ENCODE measurements at regions not wholly inside any gene's neighbourhood (a gene's known extent, or its start where the extent isn't known, plus 50 kb on each side); places are given as distances from the start of the nearest gene placed in this dataset.
A peak's percentile ranks its signal among the peaks of the same experiment; 100 is the strongest.

DNA sequence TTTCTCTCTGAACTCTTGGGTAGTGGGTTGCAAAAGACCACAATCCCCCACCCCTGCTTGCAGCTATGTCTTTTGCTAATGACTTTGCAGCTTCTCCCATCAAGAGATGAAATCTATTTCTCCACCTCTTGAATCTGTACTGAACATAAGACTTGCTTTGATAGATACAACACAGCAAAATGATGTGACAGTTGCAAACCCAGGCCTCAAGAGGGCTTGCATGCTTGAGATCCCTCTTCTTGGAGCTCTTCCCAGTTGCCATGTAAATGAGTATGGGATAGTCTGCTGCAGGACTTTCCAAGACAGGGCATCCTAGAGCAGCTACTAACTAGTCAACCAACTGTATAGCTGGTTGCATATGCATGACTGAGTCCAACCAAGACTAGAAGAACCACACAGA, 783.6 kb downstream of the PDCD6IP start:
- H3K4me3 Mint-ChIP-seq: no peak overlapping the region
- no peak overlapping the region for H3K27ac Mint-ChIP-seq

DNA sequence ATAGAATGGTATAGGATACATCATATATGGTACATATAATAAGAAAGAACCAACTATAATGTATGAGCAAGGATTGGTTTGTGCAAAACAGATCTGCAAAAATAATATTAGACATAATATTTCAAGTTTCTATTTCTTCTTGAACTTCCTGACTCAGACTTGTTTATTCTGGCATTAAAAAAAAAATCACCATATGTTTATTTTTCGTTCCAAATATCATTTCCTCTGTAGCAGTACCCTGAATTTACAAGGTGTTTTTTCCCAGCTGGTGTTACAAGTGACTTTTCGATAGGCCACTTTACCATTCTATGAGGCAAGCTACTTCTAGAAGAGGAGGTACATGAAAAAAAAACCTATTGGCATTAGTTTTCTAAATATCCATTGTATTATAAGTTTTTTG, 785.0 kb downstream of the PDCD6IP start:
- ChIA-PET POLR2A (ENCODE audit: partially characterized antibody) (no interaction called here), CTCF (ENCODE audit: partially characterized antibody) (no interaction called here)
- Histone ChIP-seq H3K4me1 (ENCODE audit: insufficient read depth, low read length) (no peaks in the 10 kb centered on the region), H3K4me3 (ENCODE audit: low read length in 2 of 2) (no peak overlapping the region), H3K27ac (ENCODE audit: low read depth, low read length) (no peak overlapping the region), H3K27me3 (ENCODE audit: insufficient read depth, low read length) (no peaks in the 10 kb centered on the region), H3K9me3 (ENCODE audit: control insufficient read depth in 1 of 2, low read length in 2 of 2) (no peaks in the 10 kb centered on the region), H3K36me3 (ENCODE audit: insufficient read depth, low read length) (no peaks in the 10 kb centered on the region)
- no peak overlapping the region for H3K27ac Mint-ChIP-seq
- no peak overlapping the region for H3K4me3 Mint-ChIP-seq
- no peaks in the 10 kb centered on the region for H3K4me1 Mint-ChIP-seq
- intact Hi-C loops (cut with micrococcal nuclease): no loop called here
- no peaks in the 10 kb centered on the region for H3K36me3 Mint-ChIP-seq
- H3K27me3 Mint-ChIP-seq: no peaks in the 10 kb centered on the region
- no peak for DNase-seq
- peaks cover 0 to 3% (median 0%) of the 10 kb centered on the region in 8 donors for H3K9me3 Mint-ChIP-seq

More for the DNA sequence above, 783.6 kb downstream of the PDCD6IP start:
- peaks cover 0 to 2% of the 10 kb centered on the region in 2 donors for H3K27me3 Mint-ChIP-seq
- intact Hi-C loops (cut with micrococcal nuclease): no loop called here
- no peak for DNase-seq
- Histone ChIP-seq H3K27me3 (ENCODE audit: insufficient read depth, low read length) (no peaks in the 10 kb centered on the region), H3K9me3 (ENCODE audit: control insufficient read depth in 1 of 2, low read length in 2 of 2) (no peaks in the 10 kb centered on the region), H3K27ac (ENCODE audit: low read depth, low read length) (no peak overlapping the region), H3K4me3 (ENCODE audit: low read length in 2 of 2) (no peak overlapping the region), H3K4me1 (ENCODE audit: insufficient read depth, low read length) (no peaks in the 10 kb centered on the region), H3K36me3 (ENCODE audit: insufficient read depth, low read length) (no peaks in the 10 kb centered on the region)
- H3K9me3 Mint-ChIP-seq: peaks cover 0 to 3% (median 0%) of the 10 kb centered on the region in 8 donors
- ChIA-PET CTCF (ENCODE audit: partially characterized antibody) (no interaction called here), POLR2A (ENCODE audit: partially characterized antibody) (no interaction called here)
- H3K4me1 Mint-ChIP-seq: no peaks in the 10 kb centered on the region
- H3K36me3 Mint-ChIP-seq: no peaks in the 10 kb centered on the region

DNA sequence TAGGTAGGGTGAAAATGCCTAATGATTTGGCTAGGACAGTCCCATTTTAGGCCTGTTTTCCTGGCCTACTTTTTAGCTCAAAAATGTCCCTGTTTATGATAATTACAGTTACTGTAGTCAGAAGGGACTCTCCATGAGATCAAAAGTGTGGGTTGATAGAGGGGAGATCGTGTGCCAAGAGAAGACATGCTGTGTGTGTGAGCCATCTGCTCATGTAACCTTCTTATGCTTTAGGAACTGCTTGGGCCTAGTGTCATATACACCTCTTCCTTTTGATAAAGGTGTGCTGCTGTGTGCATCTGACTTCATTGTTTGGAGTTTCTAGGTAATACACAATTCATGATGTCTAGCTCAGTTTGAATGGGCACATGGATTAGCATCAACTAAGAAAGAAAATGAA, 786.5 kb downstream of the PDCD6IP start:
- intact Hi-C loops (cut with micrococcal nuclease): no loop called here
- no peaks in the 10 kb centered on the region for H3K27me3 Mint-ChIP-seq
- no peak for DNase-seq
- Histone ChIP-seq H3K36me3 (ENCODE audit: insufficient read depth, low read length) (no peaks in the 10 kb centered on the region), H3K27ac (ENCODE audit: low read depth, low read length) (no peak overlapping the region), H3K9me3 (ENCODE audit: control insufficient read depth in 1 of 2, low read length in 2 of 2) (no peaks in the 10 kb centered on the region), H3K27me3 (ENCODE audit: insufficient read depth, low read length) (no peaks in the 10 kb centered on the region), H3K4me3 (ENCODE audit: low read length in 2 of 2) (no peak overlapping the region), H3K4me1 (ENCODE audit: insufficient read depth, low read length) (no peaks in the 10 kb centered on the region)
- no peak overlapping the region for H3K4me3 Mint-ChIP-seq
- H3K4me1 Mint-ChIP-seq: no peaks in the 10 kb centered on the region
- CTCF ChIA-PET (ENCODE audit: partially characterized antibody): no interaction called here
- no peak overlapping the region for H3K27ac Mint-ChIP-seq
- POLR2A ChIA-PET (ENCODE audit: partially characterized antibody): no interaction called here
- H3K36me3 Mint-ChIP-seq: no peaks in the 10 kb centered on the region
- H3K9me3 Mint-ChIP-seq: peaks cover 0 to 5% (median under 1%) of the 10 kb centered on the region in 8 donors

DNA sequence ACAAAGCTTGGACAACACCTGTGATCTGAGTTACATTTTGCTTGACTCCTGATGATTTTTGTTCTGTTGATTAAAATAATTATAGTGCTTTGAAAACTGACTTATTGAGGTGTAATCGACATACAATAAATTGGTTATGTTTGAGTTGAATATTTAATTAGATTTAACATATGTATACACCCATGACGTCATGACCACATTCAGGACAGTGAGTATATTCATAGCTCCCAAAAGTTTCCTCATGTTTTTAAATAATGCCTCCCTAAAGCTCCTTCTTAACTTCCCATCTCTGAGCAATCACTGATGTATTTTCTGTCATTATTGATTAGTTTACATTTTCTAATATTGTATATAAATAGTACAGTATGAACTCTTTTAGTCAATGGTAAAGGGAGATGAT, 801.2 kb downstream of the PDCD6IP start:
- ChIA-PET CTCF (ENCODE audit: partially characterized antibody) (no interaction called here), POLR2A (ENCODE audit: partially characterized antibody) (no interaction called here)
- Histone ChIP-seq H3K27ac (ENCODE audit: low read depth, low read length) (no peak overlapping the region), H3K27me3 (ENCODE audit: insufficient read depth, low read length) (no peaks in the 10 kb centered on the region), H3K4me3 (ENCODE audit: low read length in 2 of 2) (no peak overlapping the region), H3K9me3 (ENCODE audit: control insufficient read depth in 1 of 2, low read length in 2 of 2) (no peaks in the 10 kb centered on the region), H3K4me1 (ENCODE audit: insufficient read depth, low read length) (no peaks in the 10 kb centered on the region), H3K36me3 (ENCODE audit: insufficient read depth, low read length) (no peaks in the 10 kb centered on the region)
- intact Hi-C loops (cut with micrococcal nuclease): no loop called here
- Mint-ChIP-seq H3K27me3 (no peaks in the 10 kb centered on the region), H3K4me3 (no peak overlapping the region), H3K4me1 (no peaks in the 10 kb centered on the region), H3K27ac (no peak overlapping the region), H3K36me3 (no peaks in the 10 kb centered on the region), H3K9me3 (peaks cover 0 to 8% (median 4%) of the 10 kb centered on the region in 8 donors)
- no peak for DNase-seq

DNA sequence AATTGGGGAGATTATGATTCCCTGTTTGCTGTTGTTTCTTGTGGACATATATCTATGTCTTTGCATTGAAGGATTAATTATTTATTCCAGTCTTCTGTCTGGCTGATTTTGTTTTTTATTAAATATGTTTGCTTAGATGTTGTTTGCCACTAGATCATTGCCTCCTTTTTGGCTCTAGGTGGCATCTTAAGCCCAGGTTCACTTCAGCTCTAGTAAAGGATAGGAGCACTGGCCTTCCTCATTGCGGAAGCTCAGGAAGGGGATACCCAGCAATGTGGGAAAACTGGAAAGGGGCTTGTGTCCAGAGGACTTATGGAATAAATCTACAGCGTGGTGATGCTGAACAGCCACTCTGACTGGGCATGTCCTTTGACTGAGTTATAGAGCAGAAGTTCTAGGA, 821.6 kb downstream of the PDCD6IP start:
- DNase-seq: no peak
- Histone ChIP-seq H3K4me3 (ENCODE audit: low read length in 2 of 2) (no peak overlapping the region), H3K27ac (ENCODE audit: low read depth, low read length) (no peak overlapping the region), H3K9me3 (ENCODE audit: control insufficient read depth in 1 of 2, low read length in 2 of 2) (no peaks in the 10 kb centered on the region), H3K27me3 (ENCODE audit: insufficient read depth, low read length) (no peaks in the 10 kb centered on the region), H3K36me3 (ENCODE audit: insufficient read depth, low read length) (no peaks in the 10 kb centered on the region), H3K4me1 (ENCODE audit: insufficient read depth, low read length) (no peaks in the 10 kb centered on the region)
- Mint-ChIP-seq H3K4me3 (no peak overlapping the region), H3K4me1 (no peaks in the 10 kb centered on the region), H3K27me3 (no peaks in the 10 kb centered on the region), H3K9me3 (peaks cover 2 to 45% (median 22%) of the 10 kb centered on the region in 8 donors), H3K36me3 (peaks cover 0 to 3% of the 10 kb centered on the region in 2 donors), H3K27ac (no peak overlapping the region)
- ChIA-PET CTCF (ENCODE audit: partially characterized antibody) (no interaction called here), POLR2A (ENCODE audit: partially characterized antibody) (no interaction called here)
- intact Hi-C loops (cut with micrococcal nuclease): no loop called here

DNA sequence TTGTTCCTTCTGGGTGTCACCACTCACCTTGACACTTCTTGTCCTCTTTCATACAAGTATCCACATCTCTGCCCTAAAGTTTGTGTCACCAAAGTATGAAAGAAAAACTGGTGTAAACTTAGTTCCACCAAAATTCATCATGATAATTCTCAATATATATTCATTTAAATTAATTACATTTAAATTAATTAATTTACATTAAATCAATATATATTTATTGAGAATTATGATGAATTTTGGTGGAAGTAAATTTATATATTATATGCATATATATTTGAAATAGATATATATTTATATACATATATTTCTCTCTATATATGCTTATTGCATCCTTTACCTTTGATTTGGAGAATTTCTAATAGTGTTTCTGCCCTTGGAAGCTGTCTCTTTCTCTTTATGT, 828.3 kb downstream of the PDCD6IP start:
- no peak overlapping the region for H3K4me3 Mint-ChIP-seq
- no peaks in the 10 kb centered on the region for H3K36me3 ChIP-seq (ENCODE audit: insufficient read depth, low read length)
- intact Hi-C loops (cut with micrococcal nuclease): no loop called here
- no peaks in the 10 kb centered on the region for H3K4me1 Mint-ChIP-seq
- H3K27me3 ChIP-seq (ENCODE audit: insufficient read depth, low read length): no peaks in the 10 kb centered on the region
- CTCF ChIA-PET (ENCODE audit: partially characterized antibody): no interaction called here
- no peaks in the 10 kb centered on the region for H3K4me1 ChIP-seq (ENCODE audit: insufficient read depth, low read length)
- no peaks in the 10 kb centered on the region for H3K36me3 Mint-ChIP-seq
- H3K9me3 Mint-ChIP-seq: peaks cover 2 to 18% (median 9%) of the 10 kb centered on the region in 8 donors
- no peak overlapping the region for H3K4me3 ChIP-seq (ENCODE audit: low read length in 2 of 2)
- H3K27me3 Mint-ChIP-seq: no peaks in the 10 kb centered on the region
- POLR2A ChIA-PET (ENCODE audit: partially characterized antibody): interaction anchor here (0.6 kb wide), 1 partner anchor 9 kb away, joined by 3 read pairs; no protein-coding TSS in a partner anchor
- H3K27ac Mint-ChIP-seq: no peak overlapping the region
- DNase-seq: no peak
- H3K27ac ChIP-seq (ENCODE audit: low read depth, low read length): no peak overlapping the region
- H3K9me3 ChIP-seq (ENCODE audit: control insufficient read depth in 1 of 2, low read length in 2 of 2): no peaks in the 10 kb centered on the region

DNA sequence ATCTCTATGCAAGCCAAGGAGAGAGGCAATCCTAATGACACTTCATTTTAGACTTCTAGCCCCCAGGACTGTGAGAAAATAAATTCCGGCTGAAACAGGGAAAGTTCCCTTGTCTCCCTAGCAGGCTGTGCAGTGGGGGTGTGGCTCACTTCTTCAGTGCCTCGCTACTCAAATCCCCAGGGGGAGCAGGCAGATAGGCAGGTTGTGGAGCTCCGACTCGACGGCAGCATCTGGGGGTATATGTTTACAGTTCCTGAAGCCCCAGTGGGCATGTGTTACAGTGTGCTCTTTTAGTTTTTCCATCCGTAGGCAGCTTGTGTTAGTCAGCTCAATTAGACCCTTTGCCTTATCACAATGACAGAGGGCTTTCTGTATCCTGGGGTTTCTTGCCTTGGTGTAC, 836.5 kb downstream of the PDCD6IP start:
- no peak overlapping the region for H3K27ac Mint-ChIP-seq
- DNase-seq: no peak
- intact Hi-C loops (cut with micrococcal nuclease): no loop called here
- no peaks in the 10 kb centered on the region for H3K27me3 Mint-ChIP-seq
- no peaks in the 10 kb centered on the region for H3K4me1 ChIP-seq (ENCODE audit: insufficient read depth, low read length)
- H3K27me3 ChIP-seq (ENCODE audit: insufficient read depth, low read length): no peaks in the 10 kb centered on the region
- no peaks in the 10 kb centered on the region for H3K4me1 Mint-ChIP-seq
- peaks cover 0 to 3% (median 0%) of the 10 kb centered on the region in 8 donors for H3K9me3 Mint-ChIP-seq
- CTCF ChIA-PET (ENCODE audit: partially characterized antibody): no interaction called here
- H3K9me3 ChIP-seq (ENCODE audit: control insufficient read depth in 1 of 2, low read length in 2 of 2): no peaks in the 10 kb centered on the region
- no peak overlapping the region for H3K4me3 ChIP-seq (ENCODE audit: low read length in 2 of 2)
- no peaks in the 10 kb centered on the region for H3K36me3 Mint-ChIP-seq
- H3K36me3 ChIP-seq (ENCODE audit: insufficient read depth, low read length): no peaks in the 10 kb centered on the region
- H3K27ac ChIP-seq (ENCODE audit: low read depth, low read length): no peak overlapping the region
- POLR2A ChIA-PET (ENCODE audit: partially characterized antibody): no interaction called here
- H3K4me3 Mint-ChIP-seq: no peak overlapping the region

DNA sequence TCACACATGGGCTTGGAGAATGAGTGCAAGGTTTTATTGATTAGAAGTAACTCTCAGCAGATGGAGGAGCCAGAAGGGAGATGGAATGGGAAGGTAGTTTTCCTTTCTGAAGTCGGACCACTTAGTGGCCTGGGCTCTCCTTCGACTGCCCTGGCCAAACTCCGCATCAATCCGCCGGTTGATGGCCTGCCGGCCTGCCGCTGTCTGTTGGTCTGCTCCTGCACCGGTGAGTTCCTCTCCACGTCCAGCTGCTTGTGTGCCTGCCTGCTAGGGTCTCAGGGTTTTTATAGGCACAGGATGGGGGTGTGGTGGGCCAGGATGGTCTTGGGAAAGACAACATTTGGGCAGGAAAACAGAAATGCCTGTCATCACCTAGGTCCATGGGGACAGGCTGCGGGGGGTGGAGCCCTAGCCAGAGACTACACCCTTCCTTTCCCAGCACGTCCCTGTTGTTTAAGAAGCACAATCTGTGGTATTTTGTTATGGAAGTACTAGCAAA, 837.0 kb downstream of the PDCD6IP start:
- Mint-ChIP-seq H3K9me3 (peaks cover 0 to 3% (median 0%) of the 10 kb centered on the region in 8 donors), H3K4me1 (no peaks in the 10 kb centered on the region), H3K4me3 (no peak overlapping the region), H3K27me3 (no peaks in the 10 kb centered on the region), H3K27ac (no peak overlapping the region), H3K36me3 (no peaks in the 10 kb centered on the region)
- H3K9me3 ChIP-seq (ENCODE audit: control insufficient read depth in 1 of 2, low read length in 2 of 2): no peaks in the 10 kb centered on the region
- no peaks in the 10 kb centered on the region for H3K4me1 ChIP-seq (ENCODE audit: insufficient read depth, low read length)
- POLR2A ChIA-PET (ENCODE audit: partially characterized antibody): no interaction called here
- CTCF ChIA-PET (ENCODE audit: partially characterized antibody): no interaction called here
- intact Hi-C loops (cut with micrococcal nuclease): no loop called here
- H3K4me3 ChIP-seq (ENCODE audit: low read length in 2 of 2): no peak overlapping the region
- no peak overlapping the region for H3K27ac ChIP-seq (ENCODE audit: low read depth, low read length)
- H3K27me3 ChIP-seq (ENCODE audit: insufficient read depth, low read length): no peaks in the 10 kb centered on the region
- no peaks in the 10 kb centered on the region for H3K36me3 ChIP-seq (ENCODE audit: insufficient read depth, low read length)
- DNase-seq: peak in 1 of 5 donors; percentile 20
